H9 (cell line): ENCODE measurements at regions not wholly inside any gene's neighbourhood (a gene's known extent, or its start where the extent isn't known, plus 50 kb on each side); places are given as distances from the start of the nearest gene placed in this dataset.

Experiments used
- DNase-seq: peaks from one replicate; pipeline ENCODE4 v3.0.0-alpha.2; 2017
- H2AFZ ChIP-seq: one replicate; pipeline ENCODE4 v1.6.1; 2013; ENCODE audit warnings: mild to moderate bottlenecking, low read length, control low read depth, moderate library complexity
- H2AK5ac ChIP-seq: 2 replicates; pipeline ENCODE4 v1.6.1; 2013; ENCODE audit warnings: low read length, control low read depth, mixed read lengths; ENCODE audit not compliant: insufficient read length
- H2BK120ac ChIP-seq: one replicate; pipeline ENCODE4 v1.6.1; 2013; ENCODE audit warnings: low read depth, mild to moderate bottlenecking, low read length, control low read depth, inconsistent platforms; ENCODE audit not compliant: poor library complexity, severe bottlenecking
- H2BK12ac ChIP-seq: 2 replicates; pipeline ENCODE4 v1.6.1; 2013; ENCODE audit warnings: low read length, control low read depth, mixed read lengths, low read depth; ENCODE audit not compliant: insufficient read length
- H2BK15ac ChIP-seq: 2 replicates; pipeline ENCODE4 v1.6.1; 2013; ENCODE audit warnings: low read depth, low read length, control low read depth
- H2BK20ac ChIP-seq: one replicate; pipeline ENCODE4 v1.6.1; 2013; ENCODE audit warnings: low read depth, mild to moderate bottlenecking, low read length, control low read depth, inconsistent platforms; ENCODE audit not compliant: poor library complexity, severe bottlenecking
- H2BK5ac ChIP-seq: 2 replicates; pipeline ENCODE4 v1.6.1; 2013; ENCODE audit warnings: low read length, control low read depth, mixed read lengths; ENCODE audit not compliant: insufficient read length
- H3K14ac ChIP-seq: 2 replicates; pipeline ENCODE4 v1.6.1; 2013; ENCODE audit warnings: low read length, control low read depth; ENCODE audit not compliant: insufficient read depth
- H3K18ac ChIP-seq: 2 replicates; pipeline ENCODE4 v1.6.1; 2013; ENCODE audit warnings: low read depth, mild to moderate bottlenecking, mixed read lengths, low read length, control low read depth; ENCODE audit not compliant: insufficient read length
- H3K23ac ChIP-seq: 2 replicates; pipeline ENCODE4 v1.6.1; 2013; ENCODE audit warnings: low read length, control low read depth, mixed read lengths, low read depth; ENCODE audit not compliant: insufficient read length
- H3K23me2 ChIP-seq: 2 replicates; pipeline ENCODE4 v1.6.1; 2013; ENCODE audit warnings: low read depth, mild to moderate bottlenecking, mixed read lengths, low read length, control low read depth; ENCODE audit not compliant: insufficient read length, poor library complexity, severe bottlenecking
- H3K27ac ChIP-seq: 2 replicates; pipeline ENCODE4 v1.5.1; 2013; ENCODE audit warnings: low read length, control low read depth, mixed read lengths, low read depth; ENCODE audit not compliant: insufficient read length
- H3K27me3 ChIP-seq: 2 replicates; pipeline ENCODE4 v1.6.1; 2013; ENCODE audit warnings: low read length, control low read depth, inconsistent platforms; ENCODE audit not compliant: insufficient read depth
- H3K4ac ChIP-seq: 2 replicates; pipeline ENCODE4 v1.6.1; 2013; ENCODE audit warnings: low read depth, mild to moderate bottlenecking, control low read depth, inconsistent platforms, low read length, moderate library complexity
- H3K4me1 ChIP-seq: 2 replicates; pipeline ENCODE4 v1.6.1; 2013; ENCODE audit warnings: low read length, control low read depth, inconsistent platforms; ENCODE audit not compliant: insufficient read depth
- H3K4me2 ChIP-seq: 2 replicates; pipeline ENCODE4 v1.6.1; 2013; ENCODE audit warnings: low read length, control low read depth, mixed read lengths; ENCODE audit not compliant: insufficient read length, insufficient read depth
- H3K56ac ChIP-seq: 2 replicates; pipeline ENCODE4 v1.6.1; 2013; ENCODE audit warnings: low read depth, mild to moderate bottlenecking, mixed read lengths, low read length, control low read depth; ENCODE audit not compliant: insufficient read length
- H3K79me1 ChIP-seq: 2 replicates; pipeline ENCODE4 v1.6.1; 2013; ENCODE audit warnings: low read depth, mild to moderate bottlenecking, moderate library complexity, low read length, control low read depth, inconsistent platforms; ENCODE audit not compliant: insufficient read depth, poor library complexity, severe bottlenecking
- H3K79me2 ChIP-seq: 2 replicates; pipeline ENCODE4 v1.6.1; 2013; ENCODE audit warnings: low read length, control low read depth, inconsistent platforms; ENCODE audit not compliant: insufficient read depth
- H3K9ac ChIP-seq: 2 replicates; pipeline ENCODE4 v1.6.1; 2013; ENCODE audit warnings: low read length, control low read depth, mixed read lengths; ENCODE audit not compliant: insufficient read length; ENCODE audit errors: extremely low read depth
- H3K9me3 ChIP-seq: one replicate; pipeline ENCODE4 v1.6.1; 2013; ENCODE audit warnings: low read depth, low read length, inconsistent platforms; ENCODE audit not compliant: control insufficient read depth
- H3T11ph ChIP-seq: one replicate; pipeline ENCODE4 v1.6.1; 2013; ENCODE audit warnings: mild to moderate bottlenecking, low read length, control low read depth, inconsistent platforms
- H4K20me1 ChIP-seq: one replicate; pipeline ENCODE4 v1.6.1; 2013; ENCODE audit not compliant: control insufficient read depth, insufficient read length, insufficient read depth
- H4K5ac ChIP-seq: 2 replicates; pipeline ENCODE4 v1.6.1; 2013; ENCODE audit warnings: low read depth, mild to moderate bottlenecking, mixed read lengths, low read length, control low read depth; ENCODE audit not compliant: insufficient read length
- H4K8ac ChIP-seq: replicated peaks from 2 replicates; pipeline ENCODE4 v1.6.1; 2013; ENCODE audit warnings: low read length, control low read depth, mixed read lengths, low read depth; ENCODE audit not compliant: insufficient read length
- H4K91ac ChIP-seq: 2 replicates; pipeline ENCODE4 v1.6.1; 2013; ENCODE audit warnings: low read depth, mild to moderate bottlenecking, moderate library complexity, mixed read lengths, low read length, control low read depth; ENCODE audit not compliant: insufficient read length
- H3K27ac Mint-ChIP-seq, 3 experiments: 2 replicates in 2 of 3; 3 replicates in 1 of 3; pipeline ENCODE4 v1.8.0; 2020 to 2021; ENCODE audit warnings: mixed read lengths in 3 of 3, mild to moderate bottlenecking in 1 of 3, moderate library complexity in 1 of 3
- H3K27me3 Mint-ChIP-seq: 2 replicates; pipeline ENCODE4 v1.8.0; 2021; ENCODE audit warnings: low read depth, mild to moderate bottlenecking, moderate library complexity, mixed read lengths
- H3K36me3 Mint-ChIP-seq, 3 experiments: 2 replicates in 2 of 3; 3 replicates in 1 of 3; pipeline ENCODE4 v1.8.0; 2020 to 2021; ENCODE audit warnings: low read depth in 3 of 3, mixed read lengths in 3 of 3; ENCODE audit not compliant: insufficient read depth in 1 of 3
- H3K4me1 Mint-ChIP-seq, 2 experiments: 2 replicates each; pipeline ENCODE4 v1.8.0; 2020; ENCODE audit warnings: mixed read lengths in 2 of 2
- H3K4me3 Mint-ChIP-seq, 2 experiments: 2 replicates in 1 of 2; 3 replicates in 1 of 2; pipeline ENCODE4 v1.8.0; 2020 to 2021; ENCODE audit warnings: mild to moderate bottlenecking in 2 of 2, mixed read lengths in 2 of 2, moderate library complexity in 1 of 2
- H3K9me3 Mint-ChIP-seq, 2 experiments: 2 replicates in 1 of 2; 3 replicates in 1 of 2; pipeline ENCODE4 v1.8.0; 2020; ENCODE audit warnings: mild to moderate bottlenecking in 2 of 2, mixed read lengths in 2 of 2, moderate library complexity in 1 of 2
- CTCF ChIP-seq: fragments of 200-600 bp; sonication (generic); conservative IDR thresholded peaks from 3 replicates; pipeline ENCODE4 v1.8.0; 2021; ENCODE audit warnings: antibody characterized with exemption, mild to moderate bottlenecking
- WGBS: extraction: QIAGEN DNeasy Blood & Tissue Kit; methylation state at CpG from one replicate; pipeline ENCODE4 v1.1.7; 2013; ENCODE audit warnings: missing lambda C conversion rate, low lambda C conversion rate, mixed read lengths; ENCODE audit not compliant: insufficient read length; ENCODE audit errors: extremely low coverage; 5-methylcytosine and 5-hydroxymethylcytosine counted together

- Histone ChIP-seq H2BK12ac (no peak overlapping the region), H3K23ac (no peak overlapping the region), H3K27me3 (no peaks in the 10 kb centered on the region), H4K20me1 (no peaks in the 10 kb centered on the region), H3T11ph (no peak overlapping the region), H2AK5ac (no peak overlapping the region), H2AFZ (no peak overlapping the region), H3K4me2 (no peak overlapping the region), H3K27ac (no peak overlapping the region), H2BK120ac (no peak overlapping the region), H4K5ac (no peak overlapping the region), H3K9me3 (no peaks in the 10 kb centered on the region), H3K14ac (no peak overlapping the region), H3K23me2 (no peaks in the 10 kb centered on the region), H2BK15ac (no peak overlapping the region), H3K79me1 (no peaks in the 10 kb centered on the region), H2BK5ac (no peak overlapping the region), H3K4ac (no peak overlapping the region), H3K56ac (no peak overlapping the region), H3K79me2 (no peaks in the 10 kb centered on the region), H2BK20ac (no peak overlapping the region), H3K4me1 (no peaks in the 10 kb centered on the region), H3K9ac (no peak overlapping the region), H4K91ac (no peak overlapping the region), H3K18ac (no peak overlapping the region), H4K8ac (no peak overlapping the region)
- Mint-ChIP-seq H3K27ac (no peak overlapping the region), H3K4me1 (0 out of 4 replicates have a peak, but pooled peaks cover 0 to 2% of the 10 kb centered on the region in 2 experiments), H3K9me3 (no peaks in the 10 kb centered on the region), H3K36me3 (no peaks in the 10 kb centered on the region), H3K27me3 (peaks cover 2% of the 10 kb centered on the region), H3K4me3 (no peak overlapping the region)
- WGBS = no CpG with 5 or more reads among the region's 12 CpGs
- no peak for DNase-seq
- no peak for TF ChIP-seq CTCF
Measured at GRCh38 chr7:156129522-156129921, 317.3 kb upstream of the SHH start.
